GM23338 (cell line): ENCODE measurements at regions not wholly inside any gene's neighbourhood (a gene's known extent, or its start where the extent isn't known, plus 50 kb on each side); places are given as distances from the start of the nearest gene placed in this dataset.

Source experiments
- ATAC-seq: fragments of 200-7000 bp; cut with Tn5 transposase; 3 replicates; pipeline ENCODE4 v1.9.1; 2020
- DNase-seq: peaks from one replicate; pipeline ENCODE4 v3.0.0-alpha.2; 2015; ENCODE audit warnings: low spot score
- H2AFZ ChIP-seq: fragments of 200-600 bp; sonication (generic); 2 replicates; pipeline ENCODE4 v1.8.0; 2016; ENCODE audit warnings: antibody characterized with exemption, mild to moderate bottlenecking, moderate library complexity
- H3F3A ChIP-seq: fragments of 200-600 bp; sonication (generic); replicated peaks from 2 replicates; pipeline ENCODE4 v1.8.0; 2017; ENCODE audit warnings: antibody characterized with exemption, mixed run types, low read depth
- H3K27ac ChIP-seq: fragments of 200-600 bp; sonication (generic); 2 replicates; pipeline ENCODE4 v1.6.1; 2016; ENCODE audit warnings: low read depth
- H3K27me3 ChIP-seq: fragments of 200-600 bp; sonication (generic); 2 replicates; pipeline ENCODE4 v1.8.0; 2016; ENCODE audit warnings: mild to moderate bottlenecking, mixed run types, moderate library complexity; ENCODE audit not compliant: insufficient read depth
- H3K36me3 ChIP-seq: fragments of 200-600 bp; sonication (generic); 2 replicates; pipeline ENCODE4 v1.8.0; 2016; ENCODE audit warnings: mild to moderate bottlenecking; ENCODE audit not compliant: insufficient read depth
- H3K4me1 ChIP-seq: fragments of 200-600 bp; sonication (generic); 2 replicates; pipeline ENCODE4 v1.8.0; 2016; ENCODE audit warnings: mild to moderate bottlenecking, moderate library complexity; ENCODE audit not compliant: insufficient read depth
- H3K4me2 ChIP-seq: fragments of 200-600 bp; sonication (generic); 2 replicates; pipeline ENCODE4 v1.7.1; 2017; ENCODE audit warnings: mixed run types
- H3K4me3 ChIP-seq: fragments of 200-600 bp; sonication (generic); 2 replicates; pipeline ENCODE4 v1.6.1; 2016; ENCODE audit warnings: mixed run types
- H3K79me2 ChIP-seq: fragments of 200-600 bp; sonication (generic); replicated peaks from 2 replicates; pipeline ENCODE4 v1.8.0; 2017; ENCODE audit warnings: mild to moderate bottlenecking; ENCODE audit not compliant: insufficient read depth
- H3K9me2 ChIP-seq: fragments of 200-600 bp; sonication (generic); 2 replicates; pipeline ENCODE4 v1.8.0; 2017; ENCODE audit not compliant: insufficient read depth
- H4K20me1 ChIP-seq: fragments of 200-600 bp; sonication (generic); replicated peaks from 2 replicates; pipeline ENCODE4 v1.8.0; 2017; ENCODE audit warnings: mild to moderate bottlenecking; ENCODE audit not compliant: insufficient read depth
- H3K27ac Mint-ChIP-seq: 2 replicates; pipeline ENCODE4 v1.8.0; 2020; ENCODE audit warnings: inconsistent platforms, mild to moderate bottlenecking, moderate library complexity, mixed read lengths
- H3K27me3 Mint-ChIP-seq: 3 replicates; pipeline ENCODE4 v1.8.0; 2022; ENCODE audit warnings: low read depth, mild to moderate bottlenecking, moderate library complexity, mixed read lengths, inconsistent platforms; ENCODE audit not compliant: insufficient read depth, poor library complexity
- H3K36me3 Mint-ChIP-seq: 3 replicates; pipeline ENCODE4 v1.8.0; 2021; ENCODE audit warnings: low read depth, mild to moderate bottlenecking, inconsistent platforms, moderate library complexity, mixed read lengths
- H3K4me1 Mint-ChIP-seq: 3 replicates; pipeline ENCODE4 v1.8.0; 2020; ENCODE audit warnings: mild to moderate bottlenecking, inconsistent platforms, mixed read lengths
- H3K4me3 Mint-ChIP-seq: 3 replicates; pipeline ENCODE4 v1.8.0; 2021; ENCODE audit warnings: moderate library complexity, mild to moderate bottlenecking, inconsistent platforms, mixed read lengths
- H3K9me3 Mint-ChIP-seq: 3 replicates; pipeline ENCODE4 v1.8.0; 2020; ENCODE audit warnings: moderate library complexity, mild to moderate bottlenecking, inconsistent platforms, mixed read lengths
- EZH2phosphoT487 ChIP-seq: fragments of 200-600 bp; sonication (generic); IDR thresholded peaks from one replicate; pipeline ENCODE4 v1.8.1; 2018; ENCODE audit warnings: antibody characterized with exemption; ENCODE audit not compliant: unreplicated experiment
- STAT1 ChIP-seq: IDR thresholded peaks from one replicate; pipeline ENCODE4 v1.6.1; 2016; ENCODE audit warnings: antibody characterized with exemption; ENCODE audit not compliant: unreplicated experiment
- ZNF331 ChIP-seq: fragments of 250-450 bp; sonication (Bioruptor Pico); IDR thresholded peaks from 2 replicates; pipeline ENCODE4 v1.5.0; 2020; ENCODE audit warnings: low read depth, mild to moderate bottlenecking, moderate library complexity
- TF ChIP-seq, protein P1 (sequence below), 2 experiments: fragments of 200-600 bp in 1 of 2; sonication (generic) in 1 of 2; conservative IDR thresholded peaks; 2 replicates each; pipeline versions ENCODE4 v1.5.1 to v1.6.1; 2016 to 2017; ENCODE audit warnings: antibody characterized with exemption in 2 of 2, low read depth in 2 of 2, mild to moderate bottlenecking in 2 of 2, moderate library complexity in 1 of 2
- TF ChIP-seq, protein P2 (sequence below): IDR thresholded peaks from one replicate; pipeline ENCODE4 v1.6.1; 2018; ENCODE audit warnings: antibody characterized with exemption; ENCODE audit not compliant: unreplicated experiment
- TF ChIP-seq, protein P3 (sequence below): fragments of 250-450 bp; sonication (Bioruptor Pico); IDR thresholded peaks from 2 replicates; pipeline ENCODE4 v1.5.0; 2020; ENCODE audit warnings: mild to moderate bottlenecking, moderate library complexity

DNA sequence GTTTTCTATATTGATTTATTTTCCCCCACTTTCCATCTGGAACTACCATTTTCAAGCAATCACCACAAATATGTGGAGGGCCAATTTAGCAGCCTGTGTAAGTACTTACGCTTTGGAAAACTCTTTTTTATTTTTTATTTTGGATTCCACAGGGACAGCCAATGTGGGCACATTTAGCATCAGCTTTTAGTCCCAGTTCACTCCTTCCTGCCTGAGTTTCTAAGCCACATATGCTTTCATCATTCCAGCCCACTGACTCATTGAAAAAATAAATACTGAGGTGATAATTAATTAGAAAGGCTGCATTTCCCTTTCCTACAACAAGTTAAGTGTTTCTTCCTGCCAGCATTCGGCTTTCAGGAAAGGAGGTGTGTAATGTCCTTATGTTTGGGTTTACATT is 76.8 kb downstream of the TMEM167A start (continued):
- TF ChIP-seq, protein P1, sequence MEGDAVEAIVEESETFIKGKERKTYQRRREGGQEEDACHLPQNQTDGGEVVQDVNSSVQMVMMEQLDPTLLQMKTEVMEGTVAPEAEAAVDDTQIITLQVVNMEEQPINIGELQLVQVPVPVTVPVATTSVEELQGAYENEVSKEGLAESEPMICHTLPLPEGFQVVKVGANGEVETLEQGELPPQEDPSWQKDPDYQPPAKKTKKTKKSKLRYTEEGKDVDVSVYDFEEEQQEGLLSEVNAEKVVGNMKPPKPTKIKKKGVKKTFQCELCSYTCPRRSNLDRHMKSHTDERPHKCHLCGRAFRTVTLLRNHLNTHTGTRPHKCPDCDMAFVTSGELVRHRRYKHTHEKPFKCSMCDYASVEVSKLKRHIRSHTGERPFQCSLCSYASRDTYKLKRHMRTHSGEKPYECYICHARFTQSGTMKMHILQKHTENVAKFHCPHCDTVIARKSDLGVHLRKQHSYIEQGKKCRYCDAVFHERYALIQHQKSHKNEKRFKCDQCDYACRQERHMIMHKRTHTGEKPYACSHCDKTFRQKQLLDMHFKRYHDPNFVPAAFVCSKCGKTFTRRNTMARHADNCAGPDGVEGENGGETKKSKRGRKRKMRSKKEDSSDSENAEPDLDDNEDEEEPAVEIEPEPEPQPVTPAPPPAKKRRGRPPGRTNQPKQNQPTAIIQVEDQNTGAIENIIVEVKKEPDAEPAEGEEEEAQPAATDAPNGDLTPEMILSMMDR (conservative IDR thresholded peaks at IDR 0.05; ENCODE audit: low read depth in 2 of 2), result no peak
- TF ChIP-seq STAT1, result no peak
- TF ChIP-seq ZNF331 (CRISPR knock-in tag), result no peak

DNA sequence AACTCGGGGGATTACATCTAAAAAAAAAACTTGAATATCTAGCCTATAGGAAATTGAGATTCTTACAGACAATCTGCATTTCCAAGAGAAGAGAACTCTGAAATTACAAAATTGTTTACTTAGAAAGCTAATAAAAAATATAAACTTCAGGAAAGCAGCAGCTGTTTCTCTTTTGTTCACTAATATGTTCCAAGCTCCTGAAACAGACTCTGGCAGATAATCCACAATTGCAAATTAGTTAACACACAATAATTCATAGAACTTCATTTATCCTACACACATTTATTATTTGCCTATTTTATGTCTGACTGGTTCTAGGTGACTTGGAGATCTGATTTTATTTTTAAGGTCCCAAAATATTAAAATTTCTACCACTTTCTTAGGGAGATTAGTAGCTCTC is 83.8 kb downstream of the TMEM167A start:
- Histone ChIP-seq H3K4me3 (no peak overlapping the region), H3K27ac (no peak overlapping the region), H3K27me3 (no peaks in the 10 kb centered on the region), H3K36me3 (no peaks in the 10 kb centered on the region), H3K4me2 (no peak overlapping the region), H4K20me1 (no peaks in the 10 kb centered on the region), H2AFZ (no peak overlapping the region), H3K79me2 (no peaks in the 10 kb centered on the region), H3K4me1 (no peaks in the 10 kb centered on the region), H3K9me2 (peaks cover 9% of the 10 kb centered on the region; the same call in 1 of the 2 replicates), H3F3A (no peaks in the 10 kb centered on the region)
- H3K4me1 Mint-ChIP-seq, result peaks cover 5% of the 10 kb centered on the region; the same call in 2 of the 3 replicates
- H3K27me3 Mint-ChIP-seq, result no peaks in the 10 kb centered on the region
- no peaks in the 10 kb centered on the region for H3K9me3 Mint-ChIP-seq
- no peak overlapping the region for H3K4me3 Mint-ChIP-seq
- no peak for ATAC-seq
- TF ChIP-seq ZNF331 (CRISPR knock-in tag), result no peak
- no peak for TF ChIP-seq EZH2phosphoT487
- TF ChIP-seq, protein P2, sequence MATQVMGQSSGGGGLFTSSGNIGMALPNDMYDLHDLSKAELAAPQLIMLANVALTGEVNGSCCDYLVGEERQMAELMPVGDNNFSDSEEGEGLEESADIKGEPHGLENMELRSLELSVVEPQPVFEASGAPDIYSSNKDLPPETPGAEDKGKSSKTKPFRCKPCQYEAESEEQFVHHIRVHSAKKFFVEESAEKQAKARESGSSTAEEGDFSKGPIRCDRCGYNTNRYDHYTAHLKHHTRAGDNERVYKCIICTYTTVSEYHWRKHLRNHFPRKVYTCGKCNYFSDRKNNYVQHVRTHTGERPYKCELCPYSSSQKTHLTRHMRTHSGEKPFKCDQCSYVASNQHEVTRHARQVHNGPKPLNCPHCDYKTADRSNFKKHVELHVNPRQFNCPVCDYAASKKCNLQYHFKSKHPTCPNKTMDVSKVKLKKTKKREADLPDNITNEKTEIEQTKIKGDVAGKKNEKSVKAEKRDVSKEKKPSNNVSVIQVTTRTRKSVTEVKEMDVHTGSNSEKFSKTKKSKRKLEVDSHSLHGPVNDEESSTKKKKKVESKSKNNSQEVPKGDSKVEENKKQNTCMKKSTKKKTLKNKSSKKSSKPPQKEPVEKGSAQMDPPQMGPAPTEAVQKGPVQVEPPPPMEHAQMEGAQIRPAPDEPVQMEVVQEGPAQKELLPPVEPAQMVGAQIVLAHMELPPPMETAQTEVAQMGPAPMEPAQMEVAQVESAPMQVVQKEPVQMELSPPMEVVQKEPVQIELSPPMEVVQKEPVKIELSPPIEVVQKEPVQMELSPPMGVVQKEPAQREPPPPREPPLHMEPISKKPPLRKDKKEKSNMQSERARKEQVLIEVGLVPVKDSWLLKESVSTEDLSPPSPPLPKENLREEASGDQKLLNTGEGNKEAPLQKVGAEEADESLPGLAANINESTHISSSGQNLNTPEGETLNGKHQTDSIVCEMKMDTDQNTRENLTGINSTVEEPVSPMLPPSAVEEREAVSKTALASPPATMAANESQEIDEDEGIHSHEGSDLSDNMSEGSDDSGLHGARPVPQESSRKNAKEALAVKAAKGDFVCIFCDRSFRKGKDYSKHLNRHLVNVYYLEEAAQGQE, result no peak
- TF ChIP-seq STAT1, result no peak
- TF ChIP-seq, protein P3, sequence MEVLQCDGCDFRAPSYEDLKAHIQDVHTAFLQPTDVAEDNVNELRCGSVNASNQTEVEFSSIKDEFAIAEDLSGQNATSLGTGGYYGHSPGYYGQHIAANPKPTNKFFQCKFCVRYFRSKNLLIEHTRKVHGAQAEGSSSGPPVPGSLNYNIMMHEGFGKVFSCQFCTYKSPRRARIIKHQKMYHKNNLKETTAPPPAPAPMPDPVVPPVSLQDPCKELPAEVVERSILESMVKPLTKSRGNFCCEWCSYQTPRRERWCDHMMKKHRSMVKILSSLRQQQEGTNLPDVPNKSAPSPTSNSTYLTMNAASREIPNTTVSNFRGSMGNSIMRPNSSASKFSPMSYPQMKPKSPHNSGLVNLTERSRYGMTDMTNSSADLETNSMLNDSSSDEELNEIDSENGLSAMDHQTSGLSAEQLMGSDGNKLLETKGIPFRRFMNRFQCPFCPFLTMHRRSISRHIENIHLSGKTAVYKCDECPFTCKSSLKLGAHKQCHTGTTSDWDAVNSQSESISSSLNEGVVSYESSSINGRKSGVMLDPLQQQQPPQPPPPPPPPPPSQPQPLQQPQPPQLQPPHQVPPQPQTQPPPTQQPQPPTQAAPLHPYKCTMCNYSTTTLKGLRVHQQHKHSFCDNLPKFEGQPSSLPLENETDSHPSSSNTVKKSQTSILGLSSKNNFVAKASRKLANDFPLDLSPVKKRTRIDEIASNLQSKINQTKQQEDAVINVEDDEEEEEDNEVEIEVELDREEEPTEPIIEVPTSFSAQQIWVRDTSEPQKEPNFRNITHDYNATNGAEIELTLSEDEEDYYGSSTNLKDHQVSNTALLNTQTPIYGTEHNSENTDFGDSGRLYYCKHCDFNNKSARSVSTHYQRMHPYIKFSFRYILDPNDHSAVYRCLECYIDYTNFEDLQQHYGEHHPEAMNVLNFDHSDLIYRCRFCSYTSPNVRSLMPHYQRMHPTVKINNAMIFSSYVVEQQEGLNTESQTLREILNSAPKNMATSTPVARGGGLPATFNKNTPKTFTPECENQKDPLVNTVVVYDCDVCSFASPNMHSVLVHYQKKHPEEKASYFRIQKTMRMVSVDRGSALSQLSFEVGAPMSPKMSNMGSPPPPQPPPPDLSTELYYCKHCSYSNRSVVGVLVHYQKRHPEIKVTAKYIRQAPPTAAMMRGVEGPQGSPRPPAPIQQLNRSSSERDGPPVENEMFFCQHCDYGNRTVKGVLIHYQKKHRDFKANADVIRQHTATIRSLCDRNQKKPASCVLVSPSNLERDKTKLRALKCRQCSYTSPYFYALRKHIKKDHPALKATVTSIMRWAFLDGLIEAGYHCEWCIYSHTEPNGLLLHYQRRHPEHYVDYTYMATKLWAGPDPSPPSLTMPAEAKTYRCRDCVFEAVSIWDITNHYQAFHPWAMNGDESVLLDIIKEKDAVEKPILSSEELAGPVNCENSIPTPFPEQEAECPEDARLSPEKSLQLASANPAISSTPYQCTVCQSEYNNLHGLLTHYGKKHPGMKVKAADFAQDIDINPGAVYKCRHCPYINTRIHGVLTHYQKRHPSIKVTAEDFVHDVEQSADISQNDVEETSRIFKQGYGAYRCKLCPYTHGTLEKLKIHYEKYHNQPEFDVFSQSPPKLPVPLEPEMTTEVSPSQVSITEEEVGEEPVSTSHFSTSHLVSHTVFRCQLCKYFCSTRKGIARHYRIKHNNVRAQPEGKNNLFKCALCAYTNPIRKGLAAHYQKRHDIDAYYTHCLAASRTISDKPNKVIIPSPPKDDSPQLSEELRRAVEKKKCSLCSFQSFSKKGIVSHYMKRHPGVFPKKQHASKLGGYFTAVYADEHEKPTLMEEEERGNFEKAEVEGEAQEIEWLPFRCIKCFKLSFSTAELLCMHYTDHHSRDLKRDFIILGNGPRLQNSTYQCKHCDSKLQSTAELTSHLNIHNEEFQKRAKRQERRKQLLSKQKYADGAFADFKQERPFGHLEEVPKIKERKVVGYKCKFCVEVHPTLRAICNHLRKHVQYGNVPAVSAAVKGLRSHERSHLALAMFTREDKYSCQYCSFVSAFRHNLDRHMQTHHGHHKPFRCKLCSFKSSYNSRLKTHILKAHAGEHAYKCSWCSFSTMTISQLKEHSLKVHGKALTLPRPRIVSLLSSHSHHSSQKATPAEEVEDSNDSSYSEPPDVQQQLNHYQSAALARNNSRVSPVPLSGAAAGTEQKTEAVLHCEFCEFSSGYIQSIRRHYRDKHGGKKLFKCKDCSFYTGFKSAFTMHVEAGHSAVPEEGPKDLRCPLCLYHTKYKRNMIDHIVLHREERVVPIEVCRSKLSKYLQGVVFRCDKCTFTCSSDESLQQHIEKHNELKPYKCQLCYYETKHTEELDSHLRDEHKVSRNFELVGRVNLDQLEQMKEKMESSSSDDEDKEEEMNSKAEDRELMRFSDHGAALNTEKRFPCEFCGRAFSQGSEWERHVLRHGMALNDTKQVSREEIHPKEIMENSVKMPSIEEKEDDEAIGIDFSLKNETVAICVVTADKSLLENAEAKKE (CRISPR knock-in tag), result no peak
- no peak overlapping the region for H3K27ac Mint-ChIP-seq
- no peak for DNase-seq
- H3K36me3 Mint-ChIP-seq, result no peaks in the 10 kb centered on the region
